ENCODE measurements at regions not wholly inside any gene's neighbourhood (a gene's known extent, or its start where the extent isn't known, plus 50 kb on each side); places are given as distances from the start of the nearest gene placed in this dataset.

GRCh38 chr18:33937270-33937816 lies 287.4 kb downstream of the NOL4 start:
- H3K4me3 ChIP-seq = no peak overlapping the region
- no peak for DNase-seq
- no peaks in the 10 kb centered on the region for H3K27me3 ChIP-seq
- no peaks in the 10 kb centered on the region for H3K36me3 ChIP-seq
- intact Hi-C loops (cut with DNase I; ENCODE audit: low total_unique reads) (no loop called here), in situ Hi-C loops (cut with MboI; ENCODE audit: low pct_ligation_motif_present in 1 of 4, low pct_unique_long_range_greater_than_20kb in 1 of 4, low sequenced_read_pairs in 3 of 4) (loop anchor here in 1 of 4 donors (25.0 kb wide), 1 partner anchor 100 kb away; no protein-coding TSS in a partner anchor)
- H3K4me1 ChIP-seq = peaks cover 0 to 4% (median 0%) of the 10 kb centered on the region in 4 donors
- H3K9me3 ChIP-seq = no peaks in the 10 kb centered on the region
- H3K27ac ChIP-seq = no peak overlapping the region
- TF ChIP-seq EP300 (IDR thresholded peaks at IDR 0.05; ENCODE audit: low read depth) = no peak
- TF ChIP-seq POLR2AphosphoS5 (IDR thresholded peaks at IDR 0.05) = no peak
- no peak for TF ChIP-seq POLR2A (IDR thresholded peaks at IDR 0.05)
- no peak for TF ChIP-seq CTCF (IDR thresholded peaks at IDR 0.05)

DNA sequence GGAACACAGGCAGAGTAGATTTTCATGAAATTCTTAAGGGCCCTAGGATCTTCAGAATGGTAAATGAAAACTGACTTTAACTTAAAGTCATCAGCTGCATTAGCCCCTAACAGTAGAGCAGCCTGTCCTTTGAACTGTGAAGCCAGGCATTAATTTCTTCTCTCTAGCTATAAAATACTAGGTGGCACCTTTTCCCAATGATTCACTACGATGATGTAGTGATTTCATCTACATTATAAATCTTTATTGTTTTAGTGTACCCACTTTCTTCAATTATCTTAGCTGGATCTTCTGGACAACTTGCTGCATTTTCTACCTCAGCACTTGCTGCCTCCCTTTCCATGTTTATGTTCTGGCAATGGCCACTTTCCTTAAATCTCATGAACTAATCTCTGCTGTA lies 290.5 kb downstream of the NOL4 start:
- WGBS, 2 donors (ENCODE audit: low coverage in 1 of 2) = 29 to 39% methylated on average over 1 of the region's 1 CpG
- intact Hi-C loops (cut with DNase I; ENCODE audit: low total_unique reads) = no loop called here
- no peaks in the 10 kb centered on the region for H3K36me3 ChIP-seq

GRCh38 chr18:33928231-33928630 lies 296.5 kb downstream of the NOL4 start:
- 42 to 54% methylated on average over 3 of the region's 3 CpGs for WGBS, 2 donors (ENCODE audit: low coverage in 1 of 2)
- Histone ChIP-seq H3K4me1 (no peaks in the 10 kb centered on the region), H3K36me3 (no peaks in the 10 kb centered on the region), H3K27me3 (no peaks in the 10 kb centered on the region), H3K4me3 (no peak overlapping the region), H3K9me3 (no peaks in the 10 kb centered on the region), H3K27ac (no peak overlapping the region)
- TF ChIP-seq POLR2A (IDR thresholded peaks at IDR 0.05) (no peak), POLR2AphosphoS5 (IDR thresholded peaks at IDR 0.05) (no peak), EP300 (IDR thresholded peaks at IDR 0.05; ENCODE audit: low read depth) (no peak), CTCF (IDR thresholded peaks at IDR 0.05) (no peak)
- intact Hi-C loops (cut with DNase I; ENCODE audit: low total_unique reads) = no loop called here
- no peak for DNase-seq
- in situ Hi-C loops (cut with MboI; ENCODE audit: low pct_ligation_motif_present in 1 of 4, low pct_unique_long_range_greater_than_20kb in 1 of 4, low sequenced_read_pairs in 3 of 4) = loop anchor here in 1 of 4 donors (25.0 kb wide), 1 partner anchor 109 kb away; no protein-coding TSS in a partner anchor

More for the DNA sequence above, 290.5 kb downstream of the NOL4 start:
- no peak for DNase-seq
- no peak for TF ChIP-seq CTCF (IDR thresholded peaks at IDR 0.05)
- no peak for TF ChIP-seq EP300 (IDR thresholded peaks at IDR 0.05; ENCODE audit: low read depth)
- no peak for TF ChIP-seq POLR2A (IDR thresholded peaks at IDR 0.05)
- no peak for TF ChIP-seq POLR2AphosphoS5 (IDR thresholded peaks at IDR 0.05)
- Histone ChIP-seq H3K27me3 (no peaks in the 10 kb centered on the region), H3K27ac (no peak overlapping the region), H3K4me3 (no peak overlapping the region), H3K9me3 (no peaks in the 10 kb centered on the region), H3K4me1 (peaks cover 0 to 4% (median 0%) of the 10 kb centered on the region in 4 donors)
- in situ Hi-C loops (cut with MboI; ENCODE audit: low pct_ligation_motif_present in 1 of 4, low pct_unique_long_range_greater_than_20kb in 1 of 4, low sequenced_read_pairs in 3 of 4) = loop anchor here in 1 of 4 donors (25.0 kb wide), 1 partner anchor 103 kb away; no protein-coding TSS in a partner anchor

DNA sequence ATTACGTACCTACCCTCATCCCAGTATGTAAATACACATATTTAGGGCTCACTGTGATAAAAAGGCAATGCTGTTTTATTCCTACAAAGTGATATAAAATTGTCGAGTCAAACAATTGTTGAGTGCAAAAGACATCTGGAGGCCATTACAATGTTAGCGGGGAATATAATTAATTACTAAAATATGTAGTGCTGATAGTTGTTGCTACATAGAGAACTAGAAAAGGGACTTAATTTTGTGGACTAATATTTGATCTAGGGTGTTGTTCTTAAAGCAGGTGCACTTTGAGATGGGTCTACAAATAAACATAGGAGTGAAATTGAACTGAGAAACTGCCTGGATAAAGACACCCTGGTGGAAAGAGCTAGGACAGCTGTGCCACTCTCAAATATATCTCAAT lies 300.1 kb downstream of the NOL4 start:
- no peak for TF ChIP-seq CTCF (IDR thresholded peaks at IDR 0.05)
- TF ChIP-seq POLR2A (IDR thresholded peaks at IDR 0.05) = no peak
- TF ChIP-seq POLR2AphosphoS5 (IDR thresholded peaks at IDR 0.05) = no peak
- TF ChIP-seq EP300 (IDR thresholded peaks at IDR 0.05; ENCODE audit: low read depth) = no peak
- in situ Hi-C loops (cut with MboI; ENCODE audit: low pct_ligation_motif_present in 1 of 4, low pct_unique_long_range_greater_than_20kb in 1 of 4, low sequenced_read_pairs in 3 of 4) (no loop called here), intact Hi-C loops (cut with DNase I; ENCODE audit: low total_unique reads) (no loop called here)
- no peaks in the 10 kb centered on the region for H3K4me1 ChIP-seq
- no peaks in the 10 kb centered on the region for H3K36me3 ChIP-seq
- no peak overlapping the region for H3K27ac ChIP-seq
- WGBS, 2 donors (ENCODE audit: low coverage in 1 of 2) = 79 to 80% methylated on average over 3 of the region's 3 CpGs
- no peaks in the 10 kb centered on the region for H3K27me3 ChIP-seq
- no peaks in the 10 kb centered on the region for H3K9me3 ChIP-seq
- no peak for DNase-seq
- H3K4me3 ChIP-seq = no peak overlapping the region
